HG03457 (cell line): ENCODE measurements at regions not wholly inside any gene's neighbourhood (a gene's known extent, or its start where the extent isn't known, plus 50 kb on each side); places are given as distances from the start of the nearest gene placed in this dataset.
"Not testable (repeated sequence)": the region's sequence is repeated elsewhere in the genome, so short reads cannot be mapped to it uniquely, and the experiment has no call there.

ENCODE experiments used
- ATAC-seq: cut with Tn5 transposase; IDR thresholded peaks from one replicate; pipeline ENCODE4 v1.9.1; 2021; ENCODE audit warnings: moderate number of reproducible peaks; ENCODE audit not compliant: unreplicated experiment

DNA sequence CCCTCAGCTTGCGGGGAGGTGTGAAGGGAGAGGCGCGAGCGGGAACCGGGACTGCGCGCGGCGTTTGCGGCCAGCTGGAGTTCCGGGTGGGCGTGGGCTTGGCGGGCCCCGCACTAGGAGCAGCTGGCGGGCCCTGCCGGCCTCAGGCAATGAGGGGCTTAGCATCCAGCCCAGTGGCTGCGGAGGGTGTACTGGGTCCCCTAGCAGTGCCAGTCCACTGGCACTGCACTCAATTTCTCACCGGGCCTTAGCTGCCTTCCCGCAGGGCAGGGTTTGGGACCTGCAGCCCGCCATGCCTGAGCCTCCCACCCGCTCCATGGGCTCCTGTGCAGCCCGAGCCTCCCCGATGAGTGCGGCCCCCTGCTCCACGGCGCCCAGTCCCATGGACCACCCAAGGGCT lies 163.5 kb upstream of the PTCH1 start:
- ATAC-seq, result not testable (repeated sequence)

DNA sequence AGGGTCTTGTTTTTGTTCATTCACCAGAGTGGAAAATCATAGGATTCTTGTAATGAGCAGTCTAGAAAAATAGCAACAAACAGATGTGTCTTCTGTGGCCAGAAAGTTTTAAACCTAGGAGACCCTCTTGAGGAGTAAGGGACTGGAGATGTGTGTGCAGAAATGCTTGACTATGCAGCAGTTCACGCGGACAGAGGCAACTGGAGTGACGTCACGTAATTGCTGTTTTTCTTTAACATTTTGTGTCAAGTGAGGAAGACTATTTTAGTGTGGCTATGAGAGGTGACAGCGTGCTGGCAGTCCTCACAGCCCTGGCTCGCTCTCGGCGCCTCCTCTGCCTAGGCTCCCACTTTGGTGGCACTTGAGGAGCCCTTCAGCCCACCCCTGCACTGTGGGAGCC lies 163.1 kb upstream of the PTCH1 start:
- no peak for ATAC-seq

DNA sequence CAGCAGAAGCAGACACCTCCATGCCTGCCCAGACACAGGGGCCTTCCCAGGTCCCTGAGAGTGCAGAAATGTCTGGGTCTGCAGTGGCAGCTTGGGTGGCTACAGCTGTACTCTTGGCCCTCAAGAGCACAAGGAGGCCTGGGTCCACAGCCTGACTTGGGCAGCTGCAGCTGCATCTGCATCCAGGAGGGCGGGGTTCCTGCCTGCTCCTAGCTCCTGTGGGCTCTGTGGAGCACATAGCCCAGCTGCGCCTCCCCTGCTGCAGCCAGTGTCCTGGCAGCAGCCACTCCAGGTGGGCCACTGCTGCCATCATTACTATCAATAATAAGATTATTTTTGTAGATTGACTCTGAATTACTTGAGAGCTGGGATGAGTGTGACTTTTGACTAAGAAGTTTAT lies 162.0 kb upstream of the PTCH1 start:
- no peak for ATAC-seq

DNA sequence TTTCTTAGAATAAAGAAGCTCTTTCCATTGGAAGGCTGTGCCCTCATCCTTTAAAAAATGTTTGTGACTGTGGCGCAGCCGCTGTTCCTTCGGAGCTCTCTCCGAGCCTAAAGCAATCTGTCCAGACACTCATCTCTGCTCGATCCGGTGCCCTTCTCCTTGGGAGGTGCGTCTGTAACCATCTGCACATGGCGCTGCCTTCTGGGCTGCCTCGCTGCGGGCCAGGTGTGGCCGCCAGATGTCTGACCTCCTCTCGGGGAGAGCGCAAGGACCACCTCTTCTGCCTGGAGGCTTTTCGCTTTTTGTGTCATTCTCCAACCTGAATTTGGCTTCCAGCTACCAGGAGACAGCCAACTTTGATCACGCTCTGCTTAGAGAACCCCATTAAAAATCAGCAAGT lies 153.4 kb upstream of the PTCH1 start:
- ATAC-seq, result no peak

DNA sequence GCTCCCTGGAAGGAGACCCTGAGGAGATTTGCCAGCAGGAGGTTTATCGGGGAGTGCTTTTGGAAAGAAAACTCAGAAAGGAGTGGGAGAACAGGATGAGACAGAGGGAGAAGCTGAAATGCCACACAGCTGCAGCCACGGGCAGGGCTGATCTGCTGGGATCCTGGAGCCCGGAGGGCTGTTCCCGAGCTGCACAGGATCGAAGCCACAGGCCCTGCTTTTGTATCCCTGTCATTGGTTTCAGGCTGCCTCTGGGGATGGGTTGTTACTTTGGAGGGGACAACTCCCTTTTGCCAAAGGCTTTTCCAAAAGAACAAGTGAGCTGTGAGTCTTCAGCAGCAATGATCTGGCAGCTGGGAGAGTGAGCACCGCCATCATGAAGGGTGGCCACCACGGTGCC lies 152.5 kb upstream of the PTCH1 start:
- no peak for ATAC-seq

DNA sequence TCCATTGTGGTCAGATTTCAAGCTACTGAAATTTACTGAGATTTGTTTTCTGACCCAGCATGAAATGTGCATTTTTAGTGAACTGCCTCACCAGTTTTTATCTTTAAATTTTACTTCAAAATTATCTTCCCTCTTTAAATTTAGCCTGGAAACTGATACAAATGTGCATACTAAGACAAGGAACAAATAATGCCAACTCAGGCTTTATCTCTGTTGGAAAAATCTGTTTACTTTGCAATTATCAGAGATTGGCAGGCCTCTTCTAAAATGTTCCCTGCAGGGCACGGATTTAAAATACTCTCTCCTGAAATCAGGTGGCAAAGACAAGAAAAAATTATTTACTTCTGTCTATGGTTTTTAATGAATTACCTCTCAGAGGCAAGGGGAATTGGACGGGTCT lies 151.0 kb upstream of the PTCH1 start:
- ATAC-seq, result no peak

DNA sequence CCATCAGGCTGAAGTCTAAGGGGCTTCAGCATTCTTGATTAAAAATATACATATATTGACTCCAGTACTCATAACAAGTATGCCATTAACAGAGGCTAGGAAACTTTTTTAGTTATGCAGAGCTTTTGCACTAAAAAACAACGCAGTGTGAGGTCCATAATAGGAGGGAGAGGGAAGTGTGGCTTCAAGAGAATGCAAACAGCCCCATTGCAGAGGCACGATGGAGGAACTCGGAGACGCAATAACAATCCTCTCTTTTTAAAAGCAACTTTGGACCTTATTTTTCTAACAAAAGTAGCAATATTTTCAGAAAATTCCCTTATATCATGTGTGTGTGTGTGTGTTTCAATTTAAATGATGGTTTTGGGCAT lies 150.0 kb upstream of the PTCH1 start:
- ATAC-seq, result no peak

DNA sequence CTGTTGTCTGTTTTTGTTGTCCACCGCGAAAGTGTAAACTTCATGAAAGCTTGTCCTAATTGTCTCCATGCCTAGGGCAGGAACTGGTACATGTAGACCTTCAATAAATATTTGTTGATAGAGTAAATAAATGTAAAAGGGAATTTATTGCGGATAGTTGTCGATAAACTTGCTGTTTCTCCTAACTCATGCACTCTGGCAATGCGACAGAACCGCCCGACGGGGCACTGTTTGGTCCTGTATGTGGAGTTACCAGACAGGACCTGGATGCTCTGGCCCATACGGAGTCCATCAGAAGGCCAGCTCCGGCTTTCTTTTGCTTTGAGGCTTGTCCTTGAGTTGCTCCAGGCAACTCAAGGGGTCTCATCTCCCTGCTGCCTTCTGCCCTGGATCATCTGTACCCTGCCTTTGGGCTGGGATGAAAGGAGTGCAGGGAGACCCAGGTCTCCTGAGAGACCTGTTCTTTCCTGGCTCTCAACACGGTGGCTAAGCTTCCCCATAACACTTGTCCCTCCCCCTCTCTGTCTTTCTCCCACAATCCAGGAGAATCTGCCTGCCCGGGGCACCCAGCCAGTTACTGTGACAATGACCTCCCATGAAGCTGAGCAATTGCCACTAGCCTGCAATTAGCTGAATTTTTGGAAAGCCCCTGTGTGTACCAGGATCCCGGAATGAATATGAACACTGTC lies 149.5 kb upstream of the PTCH1 start:
- no peak for ATAC-seq

DNA sequence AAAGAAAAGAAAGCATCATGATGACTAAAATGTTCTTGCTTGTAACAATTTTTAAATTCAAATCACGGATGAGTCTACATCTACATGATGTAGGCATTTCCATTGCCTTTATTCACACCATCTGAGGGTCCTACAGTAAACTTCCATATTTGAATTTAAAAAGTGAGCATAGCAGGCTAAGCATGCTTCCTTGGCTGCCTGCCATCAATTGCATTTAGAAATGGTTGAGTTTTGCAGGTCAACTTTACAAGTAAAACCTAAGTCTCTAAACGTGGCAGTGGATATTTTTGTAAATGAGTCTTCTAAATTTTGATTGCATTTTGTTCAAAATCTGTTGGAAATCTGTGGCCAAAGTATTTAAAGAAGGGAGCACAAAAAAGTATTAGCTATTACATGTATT lies 136.5 kb upstream of the PTCH1 start:
- no peak for ATAC-seq

DNA sequence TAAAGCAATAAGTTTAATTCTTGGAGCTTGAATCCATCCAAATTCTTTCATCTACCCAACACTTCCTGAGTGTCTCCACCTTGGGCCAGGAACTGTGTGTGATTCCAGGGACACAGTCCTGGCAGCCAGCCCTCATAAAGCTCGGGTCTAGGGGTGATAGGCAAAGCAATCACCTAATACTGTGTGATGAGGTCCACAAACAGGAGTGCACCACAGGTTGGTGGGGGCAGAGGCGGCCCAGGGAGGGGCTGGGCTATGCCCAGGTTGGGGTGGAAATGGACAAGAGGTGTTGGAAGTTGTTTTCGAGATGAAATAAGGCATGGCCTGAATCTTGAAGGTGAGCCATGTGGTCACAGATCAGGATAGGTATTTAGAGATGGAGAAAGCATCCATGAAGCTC lies 133.9 kb upstream of the PTCH1 start:
- ATAC-seq, result no peak

DNA sequence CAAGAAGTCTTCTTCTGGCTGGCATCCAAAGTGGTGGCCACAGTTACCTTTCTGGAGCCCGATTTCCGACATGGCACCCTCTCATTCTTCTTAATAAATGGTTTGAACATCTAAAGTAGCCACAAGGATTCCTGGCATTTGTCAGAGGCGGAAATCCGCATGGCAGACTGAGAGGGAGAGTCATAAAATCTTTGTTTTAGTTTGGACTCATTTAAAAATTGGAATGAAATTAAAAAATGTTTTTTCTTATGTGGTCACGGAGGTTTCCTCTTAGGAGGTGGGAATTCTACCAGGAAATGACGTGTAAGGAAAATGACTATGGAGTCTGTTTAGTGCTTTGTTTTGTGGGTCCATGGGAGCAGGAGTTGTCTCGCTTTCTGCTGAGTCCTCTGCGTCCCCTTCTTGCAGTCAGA lies 133.0 kb upstream of the PTCH1 start:
- no peak for ATAC-seq

DNA sequence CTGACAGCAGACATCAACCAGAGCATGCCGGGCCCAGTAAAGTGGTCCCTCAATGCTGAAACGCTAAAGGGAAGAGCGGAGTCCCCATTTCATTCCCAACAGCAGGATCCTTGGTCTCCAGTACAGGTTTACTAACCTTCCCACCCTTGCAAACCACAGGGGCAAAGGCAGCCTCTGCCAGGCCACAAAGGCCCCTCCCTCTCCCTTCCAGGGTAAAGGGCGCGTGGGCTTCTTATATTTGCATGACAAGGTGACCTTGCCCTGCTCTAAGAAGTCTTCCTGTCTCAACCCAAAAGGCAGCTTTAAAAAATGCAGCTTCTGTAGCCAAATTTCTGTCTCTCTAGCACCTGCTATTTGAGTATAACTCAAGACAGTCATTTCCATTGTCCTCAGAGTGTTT lies 131.5 kb upstream of the PTCH1 start:
- ATAC-seq, result no peak

DNA sequence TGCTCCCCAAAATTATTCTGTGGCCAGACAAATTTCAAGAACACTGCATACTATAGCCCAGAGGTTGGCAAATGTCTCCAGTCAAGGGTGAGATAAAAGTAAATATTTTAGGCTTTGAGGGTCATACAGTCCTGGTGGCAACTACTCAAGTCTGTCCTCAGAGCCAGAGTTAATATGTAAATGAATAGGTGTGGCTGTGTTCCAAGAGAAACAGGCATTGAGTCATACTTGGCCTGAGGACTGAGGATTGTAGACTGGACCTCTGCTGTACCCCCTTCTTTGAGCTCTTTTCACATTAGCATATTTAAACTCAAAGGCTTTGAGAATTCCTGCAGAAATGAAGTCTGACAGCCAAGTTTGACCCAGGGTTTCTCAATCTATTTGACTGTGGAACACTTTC lies 129.2 kb upstream of the PTCH1 start:
- no peak for ATAC-seq

DNA sequence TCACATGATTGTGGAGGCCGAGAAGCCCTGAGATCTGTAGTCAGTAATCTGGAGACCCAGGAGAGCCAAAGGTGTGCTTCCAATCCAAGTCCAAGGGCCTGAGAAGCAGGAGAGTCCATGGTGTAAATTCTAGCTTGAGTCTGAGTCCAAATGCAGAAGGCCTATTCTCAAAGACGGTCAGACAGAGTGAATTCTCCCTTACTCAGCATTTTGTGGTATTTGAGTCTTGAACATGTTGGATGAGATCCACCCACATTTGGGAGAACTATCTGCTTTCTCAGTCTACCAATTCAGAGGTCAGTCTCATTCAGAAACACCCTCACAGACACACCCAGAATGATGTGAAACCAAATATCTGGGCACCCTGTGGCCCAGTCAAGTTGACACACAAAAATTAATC lies 128.8 kb upstream of the PTCH1 start:
- ATAC-seq, result no peak

DNA sequence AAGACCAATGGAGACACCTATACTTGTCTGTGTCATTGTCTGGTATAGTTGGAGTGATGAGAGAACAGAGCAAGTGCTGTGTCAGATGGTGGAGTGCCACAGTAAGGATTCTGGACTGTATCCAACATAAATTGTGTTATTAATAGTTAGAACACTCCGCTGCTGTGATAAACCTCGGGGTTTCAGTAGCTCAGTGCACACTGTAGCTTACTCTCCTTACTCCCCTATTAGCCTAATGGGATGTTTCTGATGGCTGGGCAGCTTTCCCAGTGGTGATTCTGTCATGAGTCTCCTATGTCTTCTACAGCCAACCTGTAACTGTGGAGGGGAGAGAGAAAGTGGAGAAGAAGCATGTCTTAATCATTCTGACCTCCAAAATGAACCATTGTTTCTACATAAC lies 127.6 kb upstream of the PTCH1 start:
- no peak for ATAC-seq

DNA sequence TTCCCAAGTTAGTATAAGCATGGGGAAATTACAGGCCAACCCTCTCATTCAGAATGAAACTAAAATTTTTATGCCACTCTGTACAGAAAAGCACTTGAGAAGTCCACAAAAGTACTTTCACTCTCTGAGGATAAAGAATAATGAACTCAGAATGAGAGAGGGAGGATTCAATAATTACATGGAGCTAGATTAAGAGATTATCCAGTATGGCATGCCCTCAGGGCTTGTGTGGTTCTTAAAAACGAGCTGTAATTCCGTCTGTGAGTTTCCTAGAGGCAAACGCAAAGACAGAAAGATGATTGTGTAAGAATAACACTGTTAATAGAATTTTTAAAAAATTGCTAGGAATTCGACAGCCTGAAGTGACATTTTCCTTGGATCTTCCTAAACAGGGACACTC lies 126.8 kb upstream of the PTCH1 start:
- no peak for ATAC-seq

DNA sequence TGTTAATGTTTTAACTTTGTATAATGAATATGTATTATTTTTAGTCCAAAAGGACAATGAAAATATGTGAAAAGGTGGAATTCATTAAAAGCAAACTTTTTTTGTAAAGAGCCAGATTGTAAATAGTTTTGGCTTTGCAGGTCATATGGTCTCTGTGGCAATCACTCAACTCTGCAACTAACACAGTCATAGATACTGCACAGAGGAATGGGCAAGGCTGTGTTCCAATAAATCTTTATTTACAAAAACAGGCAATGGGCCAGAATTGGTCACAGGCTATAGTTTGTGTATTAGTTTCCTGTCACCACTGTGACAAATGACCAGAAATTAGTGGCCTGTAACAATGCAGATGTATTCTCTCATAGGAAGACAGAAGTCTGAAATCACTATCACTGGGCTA lies 125.4 kb upstream of the PTCH1 start:
- ATAC-seq, result no peak

DNA sequence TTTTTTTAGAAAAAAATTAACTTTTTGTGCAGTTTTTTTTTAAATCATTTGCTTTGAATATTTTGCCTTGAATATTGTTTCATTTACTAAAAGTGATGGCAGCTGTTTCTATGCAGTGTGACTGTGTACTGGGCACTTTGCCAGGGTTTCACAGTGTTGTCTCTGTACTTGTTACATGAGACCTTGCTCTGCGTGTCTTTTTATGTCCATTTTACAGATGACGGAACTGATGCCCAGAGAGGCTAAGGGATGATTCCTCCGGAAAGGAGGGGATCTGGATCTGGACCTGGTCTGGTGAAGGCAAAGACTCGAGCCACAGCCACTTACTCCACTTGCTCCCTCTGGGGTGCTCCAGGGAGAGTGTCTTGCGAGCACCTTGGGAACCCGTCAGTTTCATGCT lies 124.8 kb upstream of the PTCH1 start:
- ATAC-seq, result no peak

DNA sequence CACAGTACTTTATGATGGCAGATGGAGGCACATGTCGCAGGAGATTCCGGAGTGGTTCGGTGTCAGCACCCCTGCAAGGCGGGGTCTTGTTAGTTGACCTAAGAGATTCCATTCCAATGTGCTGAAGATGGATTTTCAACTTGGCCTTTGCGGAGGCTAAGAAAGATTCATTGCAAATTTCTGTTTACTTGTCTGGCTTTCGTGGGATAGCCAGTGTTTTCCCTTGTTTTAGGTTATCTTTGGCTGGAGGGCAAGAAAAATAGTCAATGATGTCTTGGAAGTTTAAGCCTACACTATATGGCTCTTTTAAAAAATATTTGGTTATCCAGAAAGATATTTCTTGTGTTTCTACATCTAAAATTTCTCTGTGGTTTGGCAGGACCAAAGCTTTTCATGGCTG lies 123.6 kb upstream of the PTCH1 start:
- ATAC-seq, result no peak

DNA sequence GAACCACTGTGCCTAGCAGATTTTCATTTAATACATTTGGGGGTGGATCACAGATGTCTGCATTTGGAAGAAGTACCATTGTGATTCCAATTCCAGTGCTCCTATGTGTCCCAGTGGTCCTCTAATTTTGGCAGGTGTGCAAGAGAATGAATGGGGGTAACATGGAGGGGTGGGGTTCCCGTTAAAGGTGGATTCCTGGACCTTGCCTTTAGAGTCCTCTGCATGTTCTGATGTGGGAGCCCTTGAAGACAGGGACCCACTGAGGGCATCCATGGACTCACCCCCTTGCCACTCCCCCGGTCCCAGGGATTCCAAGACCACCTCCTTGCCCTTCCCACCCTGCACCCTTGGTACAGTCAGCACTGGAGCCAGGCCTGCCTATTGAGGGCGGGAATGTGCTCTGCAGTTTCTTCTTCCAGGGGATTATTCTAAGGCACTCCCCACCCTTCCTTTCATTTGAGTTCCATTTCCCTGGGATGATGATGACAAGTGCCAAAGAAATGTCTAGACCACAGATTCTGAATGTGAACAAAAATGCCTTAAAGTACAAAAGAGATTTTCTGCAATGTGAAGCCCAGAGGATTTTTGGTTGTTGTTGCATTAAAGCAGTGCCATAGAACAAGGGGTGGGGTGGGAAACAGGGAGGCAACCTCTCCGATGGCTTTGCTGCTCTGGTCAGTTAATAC lies 119.4 kb upstream of the PTCH1 start:
- no peak for ATAC-seq

DNA sequence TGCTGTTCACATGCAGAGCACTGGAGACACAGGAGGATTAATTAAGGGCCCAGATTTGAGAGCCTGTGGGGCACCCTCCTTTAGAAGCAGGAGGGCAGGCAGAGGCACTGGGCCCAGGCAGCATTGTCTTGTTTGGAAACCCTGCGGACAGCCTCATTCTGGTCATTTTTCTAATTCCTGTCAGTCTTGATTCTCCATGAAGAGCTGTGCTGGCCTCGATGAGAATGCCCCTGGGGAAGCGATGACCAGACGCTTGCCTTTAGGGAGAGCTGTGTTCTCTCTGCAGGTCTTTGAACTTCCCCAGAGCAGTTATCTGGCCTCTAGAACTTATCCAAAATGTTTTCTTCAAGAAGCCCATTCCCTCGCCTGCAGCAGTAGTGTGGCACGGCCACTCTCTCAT lies 117.8 kb upstream of the PTCH1 start:
- ATAC-seq, result no peak

DNA sequence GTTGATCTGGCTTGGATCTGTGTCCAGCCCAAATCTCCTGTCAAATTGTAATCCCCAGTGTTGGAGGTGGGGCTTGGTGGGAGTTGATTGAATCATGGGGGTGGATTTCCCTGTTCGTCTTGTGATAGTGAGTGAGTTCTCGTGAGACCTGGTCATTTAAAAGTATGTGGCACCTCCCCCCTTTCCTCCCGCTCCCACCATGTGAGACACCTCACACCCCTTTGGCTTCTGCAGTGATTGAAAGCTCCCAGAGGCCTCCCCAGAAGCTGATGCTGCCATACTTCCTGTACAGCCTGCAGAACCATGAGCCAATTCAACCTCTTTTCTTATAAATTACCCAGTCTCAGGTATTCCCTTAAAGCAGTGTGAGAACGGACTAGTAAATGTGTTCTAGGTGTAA lies 117.3 kb upstream of the PTCH1 start:
- no peak for ATAC-seq

DNA sequence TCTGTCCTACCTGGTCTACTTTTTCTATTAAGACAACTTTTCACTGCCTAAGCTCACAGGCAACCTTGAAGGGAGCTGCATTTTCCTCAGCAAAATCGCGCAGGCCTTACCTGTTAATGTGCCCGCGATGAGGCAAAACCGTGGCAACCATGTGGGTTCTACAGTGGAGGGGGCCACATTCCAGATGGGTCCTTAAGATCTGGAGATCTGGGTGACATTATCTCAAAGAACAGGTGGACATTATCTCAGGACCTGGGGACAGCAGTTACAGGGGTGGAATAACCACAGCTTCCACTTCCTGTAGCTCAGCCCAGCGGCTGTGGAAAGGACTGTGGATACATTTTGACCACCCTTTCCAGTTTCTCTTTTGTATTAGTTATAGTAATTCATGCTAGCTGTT lies 112.8 kb upstream of the PTCH1 start:
- no peak for ATAC-seq
